GM12873 (cell line): ENCODE measurements at regions not wholly inside any gene's neighbourhood (a gene's known extent, or its start where the extent isn't known, plus 50 kb on each side); places are given as distances from the start of the nearest gene placed in this dataset.

Source experiments
- TF ChIP-seq, protein P1 (sequence below): IDR thresholded peaks from 2 replicates; pipeline ENCODE4 v1.5.1; 2012; ENCODE audit warnings: low read depth, mild to moderate bottlenecking, moderate library complexity, low read length, control low read depth; ENCODE audit not compliant: insufficient read depth; ENCODE audit errors: missing control alignments

GRCh38 chr20:11368499-11368898, 549.2 kb upstream of the BTBD3 start:
- TF ChIP-seq, protein P1, sequence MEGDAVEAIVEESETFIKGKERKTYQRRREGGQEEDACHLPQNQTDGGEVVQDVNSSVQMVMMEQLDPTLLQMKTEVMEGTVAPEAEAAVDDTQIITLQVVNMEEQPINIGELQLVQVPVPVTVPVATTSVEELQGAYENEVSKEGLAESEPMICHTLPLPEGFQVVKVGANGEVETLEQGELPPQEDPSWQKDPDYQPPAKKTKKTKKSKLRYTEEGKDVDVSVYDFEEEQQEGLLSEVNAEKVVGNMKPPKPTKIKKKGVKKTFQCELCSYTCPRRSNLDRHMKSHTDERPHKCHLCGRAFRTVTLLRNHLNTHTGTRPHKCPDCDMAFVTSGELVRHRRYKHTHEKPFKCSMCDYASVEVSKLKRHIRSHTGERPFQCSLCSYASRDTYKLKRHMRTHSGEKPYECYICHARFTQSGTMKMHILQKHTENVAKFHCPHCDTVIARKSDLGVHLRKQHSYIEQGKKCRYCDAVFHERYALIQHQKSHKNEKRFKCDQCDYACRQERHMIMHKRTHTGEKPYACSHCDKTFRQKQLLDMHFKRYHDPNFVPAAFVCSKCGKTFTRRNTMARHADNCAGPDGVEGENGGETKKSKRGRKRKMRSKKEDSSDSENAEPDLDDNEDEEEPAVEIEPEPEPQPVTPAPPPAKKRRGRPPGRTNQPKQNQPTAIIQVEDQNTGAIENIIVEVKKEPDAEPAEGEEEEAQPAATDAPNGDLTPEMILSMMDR: no peak

DNA sequence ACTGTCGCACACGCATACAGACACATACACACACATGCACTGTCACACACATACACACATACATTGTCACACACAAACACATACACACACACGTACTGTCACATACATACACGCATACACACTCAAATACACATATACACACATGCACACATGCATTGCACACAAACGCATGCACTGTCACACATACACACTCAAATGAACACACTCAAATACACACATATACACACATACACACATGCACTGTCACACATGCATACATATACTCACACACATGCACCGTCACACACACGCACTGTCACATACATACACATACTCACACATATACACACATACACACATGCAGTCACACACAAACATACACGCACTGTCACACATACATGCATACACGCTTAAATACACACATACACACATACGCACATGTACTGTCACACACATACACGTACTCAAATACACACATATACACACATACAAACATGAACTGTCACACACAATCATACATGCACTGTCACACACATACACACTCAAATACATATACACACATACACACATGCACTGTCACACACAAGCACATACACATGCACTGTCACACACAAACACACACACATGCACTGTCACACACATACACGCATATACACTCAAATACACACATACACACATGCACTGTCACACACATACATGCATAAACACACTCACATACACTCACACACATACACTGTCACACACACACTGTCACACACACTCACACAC, 548.6 kb upstream of the BTBD3 start:
- TF ChIP-seq, protein P1: no peak

GRCh38 chr20:11371831-11372230, 545.9 kb upstream of the BTBD3 start:
- TF ChIP-seq, protein P1: no peak

- TF ChIP-seq, protein P1: no peak
Observed at GRCh38 chr20:11372876-11373790, 544.6 kb upstream of the BTBD3 start.

GRCh38 chr20:11375335-11375734, 542.4 kb upstream of the BTBD3 start:
- TF ChIP-seq, protein P1: no peak

DNA sequence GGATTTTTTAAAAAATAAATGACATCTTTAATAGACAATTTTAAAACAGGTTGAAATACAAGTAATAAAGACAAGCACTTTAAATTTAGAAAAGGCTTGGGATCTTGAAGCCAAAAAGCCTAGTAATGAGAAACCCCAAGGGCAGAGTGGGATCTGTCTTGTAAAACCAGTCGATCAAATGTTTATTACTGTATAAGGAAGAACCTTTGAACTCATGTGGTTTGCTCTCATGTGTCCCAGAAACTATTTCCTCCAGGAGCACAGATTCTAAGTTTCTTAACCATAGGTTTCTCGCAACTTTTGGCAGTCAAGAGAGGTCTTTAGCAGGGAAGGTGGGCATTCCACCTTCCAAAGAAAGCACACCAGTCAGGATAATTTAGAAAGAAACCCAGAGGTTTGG, 541.7 kb upstream of the BTBD3 start:
- TF ChIP-seq, protein P1: no peak

GRCh38 chr20:11376420-11376819, 541.3 kb upstream of the BTBD3 start:
- TF ChIP-seq, protein P1: no peak
